Astrocyte (in vitro differentiated cells and primary cell): ENCODE measurements at regions not wholly inside any gene's neighbourhood (a gene's known extent, or its start where the extent isn't known, plus 50 kb on each side); places are given as distances from the start of the nearest gene placed in this dataset.

ENCODE experiments used
- EZH2 ChIP-seq: IDR thresholded peaks from 2 replicates; pipeline ENCODE4 v1.6.1; 2012; ENCODE audit warnings: mild to moderate bottlenecking, low read length, inconsistent platforms; ENCODE audit not compliant: insufficient read depth
- TF ChIP-seq, protein P1 (sequence below): IDR thresholded peaks from 2 replicates; pipeline ENCODE4 v1.5.1; 2011; ENCODE audit warnings: low read depth, mild to moderate bottlenecking, inconsistent platforms, low read length, moderate library complexity; ENCODE audit not compliant: insufficient read depth

DNA sequence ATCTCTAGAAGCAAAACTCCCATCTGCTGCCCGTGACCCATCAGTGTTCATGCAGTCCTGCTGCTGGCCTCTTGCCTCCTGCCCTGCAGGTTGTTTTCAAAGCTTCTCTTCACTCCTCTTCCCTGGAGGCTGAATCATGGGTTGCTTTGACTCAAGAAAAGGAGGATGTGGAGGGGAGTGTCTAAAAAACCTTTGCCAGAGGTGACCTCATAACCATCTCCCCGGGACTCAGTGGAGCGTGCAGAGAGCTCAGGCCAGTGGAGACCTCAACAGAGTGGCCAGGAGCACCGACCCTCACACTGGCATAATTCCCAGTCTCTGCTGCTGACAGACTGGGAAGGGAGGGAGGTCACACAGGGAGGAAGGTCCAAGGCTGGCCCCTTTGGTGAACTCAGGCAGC lies 60.9 kb upstream of the ITGA11 start:
- TF ChIP-seq, protein P1, sequence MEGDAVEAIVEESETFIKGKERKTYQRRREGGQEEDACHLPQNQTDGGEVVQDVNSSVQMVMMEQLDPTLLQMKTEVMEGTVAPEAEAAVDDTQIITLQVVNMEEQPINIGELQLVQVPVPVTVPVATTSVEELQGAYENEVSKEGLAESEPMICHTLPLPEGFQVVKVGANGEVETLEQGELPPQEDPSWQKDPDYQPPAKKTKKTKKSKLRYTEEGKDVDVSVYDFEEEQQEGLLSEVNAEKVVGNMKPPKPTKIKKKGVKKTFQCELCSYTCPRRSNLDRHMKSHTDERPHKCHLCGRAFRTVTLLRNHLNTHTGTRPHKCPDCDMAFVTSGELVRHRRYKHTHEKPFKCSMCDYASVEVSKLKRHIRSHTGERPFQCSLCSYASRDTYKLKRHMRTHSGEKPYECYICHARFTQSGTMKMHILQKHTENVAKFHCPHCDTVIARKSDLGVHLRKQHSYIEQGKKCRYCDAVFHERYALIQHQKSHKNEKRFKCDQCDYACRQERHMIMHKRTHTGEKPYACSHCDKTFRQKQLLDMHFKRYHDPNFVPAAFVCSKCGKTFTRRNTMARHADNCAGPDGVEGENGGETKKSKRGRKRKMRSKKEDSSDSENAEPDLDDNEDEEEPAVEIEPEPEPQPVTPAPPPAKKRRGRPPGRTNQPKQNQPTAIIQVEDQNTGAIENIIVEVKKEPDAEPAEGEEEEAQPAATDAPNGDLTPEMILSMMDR: no peak
- no peak for TF ChIP-seq EZH2
